ENCODE measurements at regions not wholly inside any gene's neighbourhood (a gene's known extent, or its start where the extent isn't known, plus 50 kb on each side); places are given as distances from the start of the nearest gene placed in this dataset.

DNA sequence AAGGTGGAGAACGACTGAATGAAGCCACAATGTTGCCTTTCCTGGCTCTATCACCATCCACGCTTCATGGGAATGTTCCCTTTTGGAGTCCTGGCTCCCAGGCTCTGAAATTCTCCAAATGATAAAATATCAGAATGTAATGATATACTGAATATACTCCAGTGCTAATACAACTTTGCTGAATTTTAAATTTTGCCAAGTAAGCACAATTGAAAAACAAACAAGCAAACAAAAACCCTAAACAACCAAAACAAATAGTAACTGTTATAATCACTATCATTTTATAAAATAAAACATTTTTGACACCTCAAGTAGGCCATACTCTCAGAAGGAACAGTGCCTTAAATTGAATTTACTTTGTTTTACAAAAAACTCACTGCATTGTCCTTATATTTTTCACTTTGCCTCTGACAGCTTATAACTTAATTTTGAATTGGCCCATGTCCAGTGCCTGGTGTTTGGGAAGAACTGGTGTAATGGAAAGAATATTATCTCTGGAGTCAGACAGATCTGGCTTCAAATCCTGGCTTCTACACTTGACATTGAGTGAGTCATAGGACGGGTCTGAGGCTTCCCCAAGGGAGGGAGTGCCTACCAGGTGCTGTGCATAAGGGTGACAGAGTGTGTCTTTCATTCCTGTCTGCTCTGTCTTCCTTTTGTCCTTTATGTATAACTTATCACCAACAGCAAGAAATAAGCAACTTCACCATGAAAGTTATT lies 698.3 kb downstream of the EPM2A start:
- DNase-seq = no peak

DNA sequence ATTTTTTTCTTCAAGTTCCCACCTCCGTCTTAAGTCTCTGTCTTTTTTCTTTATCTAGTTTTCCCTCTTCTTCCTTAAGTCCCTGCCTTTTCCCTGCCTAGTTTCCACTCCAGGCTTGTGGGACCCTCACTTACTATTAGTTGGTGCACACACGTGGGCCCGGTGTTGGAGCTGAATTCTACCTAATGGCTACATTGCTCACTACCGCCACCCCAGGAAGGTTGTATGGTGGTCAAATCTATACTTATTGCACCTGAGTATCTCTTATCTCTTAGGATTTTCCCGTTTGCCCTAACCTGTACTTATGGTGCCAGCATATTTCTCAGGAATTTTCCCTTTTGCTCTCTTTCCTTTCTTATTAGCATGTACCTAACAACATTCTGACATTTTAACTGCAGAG lies 692.8 kb downstream of the EPM2A start:
- no peak for DNase-seq

GRCh38 chr6:145043926-145044500 lies 691.3 kb downstream of the EPM2A start:
- DNase-seq = no peak

GRCh38 chr6:145044641-145045246 lies 690.6 kb downstream of the EPM2A start:
- DNase-seq = no peak

GRCh38 chr6:145045582-145045981 lies 689.7 kb downstream of the EPM2A start:
- no peak for DNase-seq

DNA sequence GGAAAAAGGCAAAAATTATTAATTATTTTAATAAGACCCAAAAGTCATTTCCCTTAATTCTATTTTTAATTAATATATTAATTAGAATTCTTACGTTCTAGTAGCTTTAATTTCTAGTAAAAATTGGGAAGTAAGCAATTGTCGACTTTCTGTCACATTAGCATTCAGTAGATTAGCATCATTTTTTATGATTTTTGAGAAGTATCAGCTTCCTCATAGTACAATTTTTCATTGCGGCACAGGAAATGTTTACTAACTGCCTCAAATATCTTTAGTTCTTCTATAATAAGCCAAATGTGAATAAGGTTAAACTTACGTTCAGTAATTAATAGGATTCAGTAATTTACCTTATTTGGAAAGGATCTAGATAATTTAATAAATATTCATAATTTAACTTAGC lies 687.4 kb downstream of the EPM2A start:
- DNase-seq = peak; percentile 21 to 45

DNA sequence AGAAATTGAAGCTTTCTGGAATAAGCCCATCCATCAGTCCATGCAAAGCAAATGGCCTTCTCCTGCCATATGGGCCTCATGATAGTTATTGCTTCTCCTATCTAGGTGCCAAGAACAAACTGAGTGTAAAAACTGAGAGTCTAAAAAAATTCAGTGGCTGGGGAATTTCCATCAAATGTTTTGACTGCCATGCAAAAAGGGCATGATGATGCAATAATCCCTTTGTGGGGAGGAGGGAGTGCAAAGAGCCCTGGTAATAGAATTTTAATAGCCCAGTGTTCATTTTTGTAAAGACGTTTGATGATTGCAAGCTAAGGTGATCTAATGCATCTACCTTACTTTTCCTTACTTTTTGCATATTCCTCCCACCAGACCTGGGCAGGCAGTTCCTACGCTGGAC lies 683.7 kb downstream of the EPM2A start:
- DNase-seq = peak; percentile 54 to 56

DNA sequence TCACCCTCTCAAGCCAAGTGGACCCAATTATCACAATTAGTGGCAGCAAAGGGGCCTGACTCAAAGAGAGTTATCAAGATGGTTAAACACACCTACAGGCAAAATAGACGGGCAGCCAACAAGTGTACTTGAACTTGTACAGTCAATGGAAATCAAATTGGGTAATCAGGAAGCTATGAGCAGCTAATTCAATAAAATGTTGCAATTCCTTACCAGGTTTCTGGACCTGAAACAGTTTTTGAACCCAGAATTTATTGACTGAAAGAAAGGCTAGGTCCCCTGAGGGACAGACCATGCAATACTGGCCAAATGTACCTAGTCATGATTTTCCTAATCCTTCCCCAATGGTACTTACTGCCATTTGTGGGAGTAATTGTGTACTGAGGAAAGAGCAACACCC lies 679.8 kb downstream of the EPM2A start:
- DNase-seq = no peak

DNA sequence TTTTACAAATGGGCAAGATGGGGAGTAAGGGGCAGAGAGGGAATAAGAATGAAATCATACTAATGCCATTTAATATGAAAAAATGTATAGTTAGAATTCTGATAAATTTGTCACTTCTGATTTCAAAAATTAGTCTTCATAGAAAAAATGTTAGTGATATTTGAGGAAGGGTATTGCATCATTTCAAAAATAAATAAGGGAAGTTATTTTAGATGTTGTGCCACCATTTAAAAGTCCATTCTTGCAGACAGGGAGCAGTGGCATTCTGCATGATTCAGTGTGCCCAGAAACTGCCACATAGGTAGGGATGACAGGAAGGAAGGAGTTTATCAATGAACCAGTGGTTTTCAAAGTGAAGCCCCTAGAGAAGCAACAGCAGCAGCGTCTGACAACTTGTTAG lies 674.6 kb downstream of the EPM2A start:
- DNase-seq = peak; percentile 65 to 68

DNA sequence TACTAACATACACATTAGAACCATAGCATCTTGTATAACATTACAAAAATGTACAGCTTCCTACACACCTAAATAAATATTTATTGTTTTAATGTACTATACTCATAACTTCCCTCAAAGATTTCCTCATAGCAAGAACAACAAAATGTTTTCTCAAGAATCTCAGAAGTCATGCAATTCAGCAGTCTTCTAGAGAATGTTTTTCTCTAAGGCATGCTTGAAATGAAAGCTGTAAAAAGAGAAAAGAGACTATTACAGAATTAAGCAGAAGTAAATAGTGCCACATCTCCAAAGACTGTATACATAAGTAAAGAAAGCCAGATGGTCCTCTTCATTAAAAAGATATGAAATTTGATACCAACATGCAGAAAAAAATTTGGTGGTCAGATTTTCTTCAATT lies 672.2 kb downstream of the EPM2A start:
- DNase-seq = peak in 1 of 2 donors; percentile 3

DNA sequence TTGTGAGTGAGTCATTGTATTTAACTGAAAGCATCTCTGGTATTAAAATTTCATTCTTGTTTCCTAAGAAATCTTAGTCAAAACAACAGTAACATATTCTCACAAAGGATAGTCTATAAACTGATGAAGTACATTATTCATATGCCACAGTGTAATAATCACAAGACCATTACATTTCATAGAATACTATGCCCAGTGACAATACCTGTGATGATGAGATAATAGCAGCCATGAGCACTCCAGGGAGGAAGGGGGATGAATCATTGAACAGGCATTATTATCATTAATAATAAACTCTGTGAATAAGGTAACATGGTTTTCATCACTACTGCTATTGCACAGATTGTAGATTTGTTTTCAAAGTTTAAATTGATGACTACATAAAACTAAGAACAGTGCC lies 667.9 kb downstream of the EPM2A start:
- no peak for DNase-seq

DNA sequence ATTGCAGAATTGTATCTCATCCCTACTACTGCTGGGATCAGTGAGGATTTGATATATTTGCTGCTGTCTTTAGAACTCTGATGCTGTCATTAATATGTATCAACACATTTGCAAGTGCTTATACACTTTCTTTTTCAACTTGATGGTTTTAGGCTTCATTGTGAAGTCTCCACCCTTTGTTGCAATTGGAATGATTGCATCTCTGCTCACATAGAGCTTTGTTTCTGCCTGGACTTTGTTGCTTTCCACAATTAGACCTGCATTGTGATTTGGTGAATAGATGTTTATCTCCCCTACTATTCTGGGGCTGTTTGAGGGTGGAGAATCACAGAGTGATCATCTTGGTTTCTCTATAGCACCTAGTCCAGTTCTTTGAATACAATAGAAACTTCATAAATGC lies 666.7 kb downstream of the EPM2A start:
- no peak for DNase-seq

GRCh38 chr6:145069966-145070365 lies 665.4 kb downstream of the EPM2A start:
- no peak for DNase-seq

DNA sequence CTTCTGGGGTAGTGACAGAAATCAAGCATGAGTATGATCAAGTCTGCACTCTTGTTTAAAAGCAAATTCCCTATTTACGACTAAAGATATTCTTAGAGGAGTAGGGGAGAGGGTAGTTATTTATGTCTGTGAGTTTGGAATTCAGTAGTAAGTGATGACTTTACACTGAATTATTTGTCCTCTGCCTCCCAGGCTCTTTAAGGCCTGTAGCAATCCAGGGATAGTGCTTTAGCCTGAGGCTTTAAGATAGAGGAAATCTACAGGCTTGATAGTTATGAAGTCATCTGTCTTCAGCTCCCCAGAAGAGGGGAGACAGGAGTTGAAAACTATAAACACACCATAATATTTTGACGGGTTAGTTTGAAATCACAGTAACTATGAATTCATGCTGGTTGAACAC lies 664.5 kb downstream of the EPM2A start:
- DNase-seq = no peak

DNA sequence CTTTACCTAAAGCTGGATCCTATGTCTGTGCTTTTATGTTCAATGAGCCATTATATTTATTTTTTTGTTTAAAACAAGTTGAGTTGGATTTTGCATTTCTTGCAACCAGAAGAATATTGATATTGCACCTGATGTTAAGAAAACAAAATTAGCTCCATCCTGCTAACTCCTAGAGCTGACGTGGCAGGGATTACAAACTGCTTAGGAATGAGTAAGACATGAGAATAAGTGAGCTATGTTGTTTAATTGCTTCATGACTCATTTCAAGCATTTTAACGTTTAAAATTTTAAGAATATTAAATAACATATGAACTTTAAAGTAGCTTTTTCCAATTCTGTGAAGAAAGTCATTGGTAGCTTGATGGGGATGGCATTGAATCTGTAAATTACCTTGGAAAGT lies 663.5 kb downstream of the EPM2A start:
- no peak for DNase-seq

DNA sequence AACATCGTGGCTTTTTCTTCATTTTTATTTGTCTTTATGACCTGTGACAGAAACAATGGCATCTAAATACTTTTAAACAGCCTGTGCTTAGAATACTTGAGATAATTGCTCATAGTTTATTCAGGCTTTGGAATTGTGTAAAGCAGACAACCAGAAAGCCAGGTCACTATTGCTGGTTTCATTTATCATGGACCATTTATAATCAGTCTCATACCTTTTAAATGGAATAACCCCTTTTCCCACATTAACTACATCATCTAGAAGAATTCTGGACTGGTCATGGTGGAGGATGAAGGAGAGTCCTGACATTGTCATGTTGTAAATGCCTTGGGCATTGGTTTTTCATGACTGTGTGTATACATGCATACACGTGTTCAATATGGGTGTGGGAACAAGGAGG lies 661.5 kb downstream of the EPM2A start:
- DNase-seq = no peak

- DNase-seq = no peak
Measured at GRCh38 chr6:145074805-145075204, 660.5 kb downstream of the EPM2A start.

GRCh38 chr6:145075425-145075824 lies 659.9 kb downstream of the EPM2A start:
- DNase-seq = no peak

DNA sequence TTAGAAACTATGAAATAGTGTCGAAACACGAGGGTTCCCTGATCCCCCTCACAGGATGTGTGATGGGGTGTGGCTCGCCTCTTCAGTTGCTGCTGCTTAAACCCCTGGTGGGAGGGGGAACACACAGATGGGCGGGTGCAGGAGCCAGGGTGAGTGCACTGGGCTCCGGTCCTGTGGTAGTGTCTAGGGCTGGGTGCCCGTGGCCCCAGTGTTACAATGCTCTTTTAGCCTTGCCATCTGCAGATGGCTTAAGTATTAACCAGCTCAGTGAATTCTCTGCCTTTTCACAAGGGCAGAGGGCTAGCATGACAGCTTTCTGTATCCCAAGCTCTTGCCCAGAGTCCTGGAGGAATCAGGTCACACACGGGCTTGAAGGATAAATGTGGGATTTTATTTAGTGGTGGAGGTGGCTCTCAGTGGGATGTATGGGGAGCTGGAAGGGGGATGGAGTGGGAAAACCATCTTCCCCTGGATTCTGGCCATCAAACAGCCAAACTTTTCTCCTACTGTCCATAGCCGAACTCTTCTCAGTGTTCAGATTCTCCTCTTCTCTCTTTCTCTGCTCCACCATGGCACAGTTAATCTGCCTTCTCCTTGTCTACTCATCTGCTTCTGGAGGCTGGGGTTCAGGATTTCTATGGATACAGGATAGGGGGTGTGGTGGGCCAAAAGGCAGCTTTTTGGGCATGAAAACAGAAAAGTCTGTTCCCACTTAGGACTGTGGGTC lies 659.0 kb downstream of the EPM2A start:
- DNase-seq = no peak

DNA sequence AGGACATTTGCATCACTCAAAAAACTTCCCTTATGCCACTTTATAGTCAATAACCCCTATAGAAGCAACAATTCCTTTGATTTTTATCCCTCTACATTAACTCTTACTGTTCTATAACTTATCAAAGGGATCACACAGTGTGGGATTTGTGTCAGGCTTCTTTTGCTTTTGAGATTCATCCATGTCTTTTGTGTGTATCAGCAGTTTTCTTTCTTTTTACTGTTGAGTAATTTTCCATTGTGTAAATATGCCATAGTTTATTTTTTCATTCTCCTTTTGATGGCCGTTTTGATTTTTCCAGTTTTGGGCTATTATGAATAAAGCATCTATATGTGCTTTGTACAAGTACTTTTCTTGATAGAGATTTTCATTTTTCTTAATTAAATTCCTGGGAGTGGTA lies 657.9 kb downstream of the EPM2A start:
- DNase-seq = no peak

GRCh38 chr6:145080651-145081050 lies 654.7 kb downstream of the EPM2A start:
- no peak for DNase-seq

- no peak for DNase-seq
Measured at GRCh38 chr6:145081677-145082076, 653.6 kb downstream of the EPM2A start.

- DNase-seq = no peak
Measured at GRCh38 chr6:145082359-145082758, 653.0 kb downstream of the EPM2A start.

DNA sequence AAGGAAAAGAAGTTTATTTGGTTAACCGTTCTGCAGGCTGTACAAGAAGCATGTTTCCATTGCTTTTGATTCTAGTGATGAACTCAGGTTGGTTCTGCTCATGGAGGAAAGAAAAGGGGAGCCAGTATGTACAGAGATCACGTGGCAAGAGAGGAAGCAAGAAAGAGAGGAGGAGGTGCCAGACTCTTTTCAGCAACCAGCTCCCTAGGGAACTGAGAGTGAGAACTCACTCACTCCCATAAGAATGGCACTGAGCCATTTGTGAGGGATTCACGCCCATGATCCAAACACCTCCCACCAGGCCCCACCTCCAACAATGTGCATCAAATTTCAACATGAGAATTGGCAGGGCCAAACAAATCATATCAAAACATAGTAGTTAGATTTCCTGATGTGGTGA lies 649.1 kb downstream of the EPM2A start:
- DNase-seq = no peak

All from inflammatory macrophage treated with lipopolysaccharide for 1 hour (primary cell).